ENCODE measurements at regions not wholly inside any gene's neighbourhood (a gene's known extent, or its start where the extent isn't known, plus 50 kb on each side); places are given as distances from the start of the nearest gene placed in this dataset.

- no peak for TF ChIP-seq POLR2A (IDR thresholded peaks at IDR 0.05; ENCODE audit: low read depth)
- TF ChIP-seq, protein P1, sequence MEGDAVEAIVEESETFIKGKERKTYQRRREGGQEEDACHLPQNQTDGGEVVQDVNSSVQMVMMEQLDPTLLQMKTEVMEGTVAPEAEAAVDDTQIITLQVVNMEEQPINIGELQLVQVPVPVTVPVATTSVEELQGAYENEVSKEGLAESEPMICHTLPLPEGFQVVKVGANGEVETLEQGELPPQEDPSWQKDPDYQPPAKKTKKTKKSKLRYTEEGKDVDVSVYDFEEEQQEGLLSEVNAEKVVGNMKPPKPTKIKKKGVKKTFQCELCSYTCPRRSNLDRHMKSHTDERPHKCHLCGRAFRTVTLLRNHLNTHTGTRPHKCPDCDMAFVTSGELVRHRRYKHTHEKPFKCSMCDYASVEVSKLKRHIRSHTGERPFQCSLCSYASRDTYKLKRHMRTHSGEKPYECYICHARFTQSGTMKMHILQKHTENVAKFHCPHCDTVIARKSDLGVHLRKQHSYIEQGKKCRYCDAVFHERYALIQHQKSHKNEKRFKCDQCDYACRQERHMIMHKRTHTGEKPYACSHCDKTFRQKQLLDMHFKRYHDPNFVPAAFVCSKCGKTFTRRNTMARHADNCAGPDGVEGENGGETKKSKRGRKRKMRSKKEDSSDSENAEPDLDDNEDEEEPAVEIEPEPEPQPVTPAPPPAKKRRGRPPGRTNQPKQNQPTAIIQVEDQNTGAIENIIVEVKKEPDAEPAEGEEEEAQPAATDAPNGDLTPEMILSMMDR (IDR thresholded peaks at IDR 0.05) = no peak
- TF ChIP-seq EP300 (IDR thresholded peaks at IDR 0.05) = no peak
Observed at GRCh38 chr1:14345946-14346550, 252.4 kb upstream of the KAZN start.
